HG03521 (cell line): ENCODE measurements at regions not wholly inside any gene's neighbourhood (a gene's known extent, or its start where the extent isn't known, plus 50 kb on each side); places are given as distances from the start of the nearest gene placed in this dataset.
"Not testable (repeated sequence)": the region's sequence is repeated elsewhere in the genome, so short reads cannot be mapped to it uniquely, and the experiment has no call there.

Experiments
- ATAC-seq: cut with Tn5 transposase; IDR thresholded peaks from one replicate; pipeline ENCODE4 v1.9.1; 2021; ENCODE audit warnings: mild to moderate bottlenecking, moderate library complexity; ENCODE audit not compliant: unreplicated experiment

GRCh38 chr6:4658486-4658885 is 117.7 kb upstream of the CDYL start:
- ATAC-seq = no peak

- no peak for ATAC-seq
These were observed 120.1 kb upstream of the CDYL start for GRCh38 chr6:4656106-4656505.

GRCh38 chr6:4655196-4656025 is 120.8 kb upstream of the CDYL start:
- ATAC-seq = no peak

- ATAC-seq = no peak
These were observed 123.1 kb upstream of the CDYL start for GRCh38 chr6:4653141-4653540.

- ATAC-seq = no peak
These were observed 124.3 kb upstream of the CDYL start for GRCh38 chr6:4651831-4652467.

GRCh38 chr6:4649728-4650127 is 126.5 kb upstream of the CDYL start:
- no peak for ATAC-seq

- no peak for ATAC-seq
These were observed 128.5 kb upstream of the CDYL start for GRCh38 chr6:4647414-4648365.

- ATAC-seq = no peak
These were observed 130.4 kb upstream of the CDYL start for GRCh38 chr6:4645713-4646360.

GRCh38 chr6:4644996-4645395 is 131.2 kb upstream of the CDYL start:
- no peak for ATAC-seq

GRCh38 chr6:4641461-4641860 is 134.7 kb upstream of the CDYL start:
- ATAC-seq = no peak

GRCh38 chr6:4640139-4640538 is 136.1 kb upstream of the CDYL start:
- ATAC-seq = no peak

GRCh38 chr6:4638641-4639040 is 137.6 kb upstream of the CDYL start:
- no peak for ATAC-seq

- peak; percentile 66 for ATAC-seq
These were observed 138.3 kb upstream of the CDYL start for GRCh38 chr6:4637691-4638433.

- no peak for ATAC-seq
These were observed 139.4 kb upstream of the CDYL start for GRCh38 chr6:4636881-4637224.

GRCh38 chr6:4636191-4636880 is 139.9 kb upstream of the CDYL start:
- ATAC-seq = no peak

- ATAC-seq = no peak
These were observed 140.5 kb upstream of the CDYL start for GRCh38 chr6:4635666-4636065.

GRCh38 chr6:4632421-4632820 is 143.8 kb upstream of the CDYL start:
- ATAC-seq = no peak

- not testable (repeated sequence) for ATAC-seq
These were observed 146.4 kb upstream of the CDYL start for GRCh38 chr6:4629789-4630188.

GRCh38 chr6:4625557-4625956 is 150.6 kb upstream of the CDYL start:
- ATAC-seq = no peak

- no peak for ATAC-seq
These were observed 151.5 kb upstream of the CDYL start for GRCh38 chr6:4624726-4625125.
